ENCODE measurements at regions not wholly inside any gene's neighbourhood (a gene's known extent, or its start where the extent isn't known, plus 50 kb on each side); places are given as distances from the start of the nearest gene placed in this dataset.

DNA sequence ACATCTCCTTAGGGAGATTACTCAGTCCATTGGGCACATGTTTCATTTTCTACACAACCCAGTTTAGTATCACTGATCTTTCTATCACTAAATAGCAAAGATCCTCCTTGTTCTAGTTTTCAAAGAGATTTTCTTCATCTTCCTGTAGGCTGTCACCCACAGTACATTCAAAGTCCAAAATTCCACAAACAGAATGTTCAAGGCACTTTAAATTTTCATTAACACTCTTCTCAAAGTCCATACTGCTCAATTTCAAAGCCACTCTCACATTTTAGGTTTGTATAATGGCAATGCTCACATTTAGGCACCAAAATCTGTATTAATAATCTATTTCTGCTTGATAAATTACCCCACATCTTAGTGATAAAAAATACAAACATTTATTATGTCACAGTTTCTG is 152.8 kb downstream of the FSIP2 start:
- no peaks in the 10 kb centered on the region for H3K9me3 ChIP-seq (ENCODE audit: severe bottlenecking)
- DNase-seq: no peak

DNA sequence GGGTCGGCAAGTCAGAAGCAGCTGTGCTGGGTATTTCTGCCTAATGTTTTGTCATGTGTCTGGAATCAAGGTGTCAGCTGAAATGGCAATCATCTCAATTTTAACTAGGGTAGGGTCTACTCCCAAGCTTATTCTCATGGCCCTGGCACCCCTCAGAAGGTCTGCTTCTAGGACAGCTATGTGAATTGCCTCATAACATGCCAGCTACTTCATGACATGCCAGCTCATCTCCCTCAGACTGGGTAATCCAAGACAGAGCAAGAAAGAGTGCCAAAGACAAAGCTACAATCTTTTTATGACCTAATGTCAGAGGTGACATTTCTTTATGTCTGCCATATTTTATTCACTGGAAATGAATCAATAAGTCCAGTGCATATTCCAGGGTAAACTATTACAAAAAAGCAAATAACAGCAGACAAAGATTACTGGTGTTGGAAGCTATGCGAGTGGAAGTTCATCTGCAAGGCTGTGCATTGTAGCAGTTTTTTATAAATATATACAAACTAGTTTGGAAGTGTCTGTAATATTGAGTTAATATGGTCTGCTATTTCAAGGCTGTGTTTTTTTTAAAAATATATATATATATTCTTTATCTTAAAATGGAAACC is 153.3 kb downstream of the FSIP2 start:
- Histone ChIP-seq H3K4me3 (ENCODE audit: low read depth, low read length) (no peak overlapping the region), H3K36me3 (no peaks in the 10 kb centered on the region), H3K27ac (no peak overlapping the region), H3K27me3 (ENCODE audit: insufficient read depth, low read depth, severe bottlenecking) (no peaks in the 10 kb centered on the region), H3K9me3 (ENCODE audit: severe bottlenecking) (no peaks in the 10 kb centered on the region)
- no peak for DNase-seq
- TF ChIP-seq, protein P1, sequence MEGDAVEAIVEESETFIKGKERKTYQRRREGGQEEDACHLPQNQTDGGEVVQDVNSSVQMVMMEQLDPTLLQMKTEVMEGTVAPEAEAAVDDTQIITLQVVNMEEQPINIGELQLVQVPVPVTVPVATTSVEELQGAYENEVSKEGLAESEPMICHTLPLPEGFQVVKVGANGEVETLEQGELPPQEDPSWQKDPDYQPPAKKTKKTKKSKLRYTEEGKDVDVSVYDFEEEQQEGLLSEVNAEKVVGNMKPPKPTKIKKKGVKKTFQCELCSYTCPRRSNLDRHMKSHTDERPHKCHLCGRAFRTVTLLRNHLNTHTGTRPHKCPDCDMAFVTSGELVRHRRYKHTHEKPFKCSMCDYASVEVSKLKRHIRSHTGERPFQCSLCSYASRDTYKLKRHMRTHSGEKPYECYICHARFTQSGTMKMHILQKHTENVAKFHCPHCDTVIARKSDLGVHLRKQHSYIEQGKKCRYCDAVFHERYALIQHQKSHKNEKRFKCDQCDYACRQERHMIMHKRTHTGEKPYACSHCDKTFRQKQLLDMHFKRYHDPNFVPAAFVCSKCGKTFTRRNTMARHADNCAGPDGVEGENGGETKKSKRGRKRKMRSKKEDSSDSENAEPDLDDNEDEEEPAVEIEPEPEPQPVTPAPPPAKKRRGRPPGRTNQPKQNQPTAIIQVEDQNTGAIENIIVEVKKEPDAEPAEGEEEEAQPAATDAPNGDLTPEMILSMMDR (IDR thresholded peaks at IDR 0.05; ENCODE audit: low read depth, low read length): no peak

More for the DNA sequence above, 152.8 kb downstream of the FSIP2 start:
- no peak overlapping the region for H3K27ac ChIP-seq
- H3K4me3 ChIP-seq (ENCODE audit: low read depth, low read length): no peak overlapping the region
- TF ChIP-seq, protein P1 (IDR thresholded peaks at IDR 0.05; ENCODE audit: low read depth, low read length): no peak
- no peaks in the 10 kb centered on the region for H3K36me3 ChIP-seq
- H3K27me3 ChIP-seq (ENCODE audit: insufficient read depth, low read depth, severe bottlenecking): no peaks in the 10 kb centered on the region

DNA sequence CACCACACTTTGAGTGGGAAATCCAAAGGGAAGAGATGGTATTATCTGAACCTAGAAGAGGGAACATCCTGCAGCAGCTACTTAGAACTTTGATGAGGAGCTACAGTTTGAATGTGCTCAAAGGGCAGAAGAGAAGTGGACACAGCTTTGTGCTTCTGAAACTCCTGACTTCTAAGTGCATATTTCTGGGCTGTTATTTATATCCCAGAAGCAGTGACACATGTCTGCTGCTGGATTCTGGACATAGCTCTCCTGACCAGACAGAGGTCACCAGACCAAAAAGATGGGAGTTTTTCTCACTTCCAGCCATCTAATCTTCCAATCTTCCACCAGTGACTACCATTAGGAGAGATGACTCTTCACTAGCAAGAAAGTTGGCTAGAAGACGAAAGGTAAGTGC is 153.9 kb downstream of the FSIP2 start:
- no peaks in the 10 kb centered on the region for H3K9me3 ChIP-seq (ENCODE audit: severe bottlenecking)
- no peaks in the 10 kb centered on the region for H3K27me3 ChIP-seq (ENCODE audit: insufficient read depth, low read depth, severe bottlenecking)
- H3K4me3 ChIP-seq (ENCODE audit: low read depth, low read length): no peak overlapping the region
- TF ChIP-seq, protein P1 (IDR thresholded peaks at IDR 0.05; ENCODE audit: low read depth, low read length): no peak
- H3K36me3 ChIP-seq: no peaks in the 10 kb centered on the region
- H3K27ac ChIP-seq: no peak overlapping the region
- no peak for DNase-seq

GRCh38 chr2:185894223-185894622 is 155.6 kb downstream of the FSIP2 start:
- no peaks in the 10 kb centered on the region for H3K36me3 ChIP-seq
- DNase-seq: no peak
- H3K4me3 ChIP-seq (ENCODE audit: low read depth, low read length): no peak overlapping the region
- no peaks in the 10 kb centered on the region for H3K9me3 ChIP-seq (ENCODE audit: severe bottlenecking)
- TF ChIP-seq, protein P1 (IDR thresholded peaks at IDR 0.05; ENCODE audit: low read depth, low read length): no peak
- no peak overlapping the region for H3K27ac ChIP-seq
- H3K27me3 ChIP-seq (ENCODE audit: insufficient read depth, low read depth, severe bottlenecking): no peaks in the 10 kb centered on the region

- Histone ChIP-seq H3K36me3 (no peaks in the 10 kb centered on the region), H3K27me3 (ENCODE audit: insufficient read depth, low read depth, severe bottlenecking) (no peaks in the 10 kb centered on the region), H3K27ac (no peak overlapping the region), H3K9me3 (ENCODE audit: severe bottlenecking) (no peaks in the 10 kb centered on the region), H3K4me3 (ENCODE audit: low read depth, low read length) (no peak overlapping the region)
- no peak for DNase-seq
- TF ChIP-seq, protein P1 (IDR thresholded peaks at IDR 0.05; ENCODE audit: low read depth, low read length): no peak
Observed at GRCh38 chr2:185895828-185896693, 157.5 kb downstream of the FSIP2 start.
